ENCODE measurements at regions not wholly inside any gene's neighbourhood (a gene's known extent, or its start where the extent isn't known, plus 50 kb on each side); places are given as distances from the start of the nearest gene placed in this dataset.

DNA sequence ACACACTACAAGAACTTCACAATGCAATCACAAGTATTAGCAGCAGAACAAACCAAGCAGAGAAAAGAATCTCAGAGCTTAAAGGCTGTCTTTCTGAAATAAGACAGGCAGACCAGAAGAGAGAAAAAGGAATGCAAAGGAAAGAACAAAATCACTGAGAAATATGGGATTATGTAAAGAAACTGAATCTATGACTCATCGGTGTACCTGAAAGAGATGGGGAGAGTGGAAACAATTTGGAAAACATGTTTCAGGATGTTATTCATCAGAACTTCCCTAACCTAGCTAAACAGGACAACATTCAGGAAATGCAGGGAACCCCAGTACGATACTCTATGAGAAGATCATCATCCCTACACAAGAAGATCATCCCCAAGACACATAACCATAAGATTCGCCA, 499.0 kb upstream of the CHAC2 start:
- TF ChIP-seq, protein P1, sequence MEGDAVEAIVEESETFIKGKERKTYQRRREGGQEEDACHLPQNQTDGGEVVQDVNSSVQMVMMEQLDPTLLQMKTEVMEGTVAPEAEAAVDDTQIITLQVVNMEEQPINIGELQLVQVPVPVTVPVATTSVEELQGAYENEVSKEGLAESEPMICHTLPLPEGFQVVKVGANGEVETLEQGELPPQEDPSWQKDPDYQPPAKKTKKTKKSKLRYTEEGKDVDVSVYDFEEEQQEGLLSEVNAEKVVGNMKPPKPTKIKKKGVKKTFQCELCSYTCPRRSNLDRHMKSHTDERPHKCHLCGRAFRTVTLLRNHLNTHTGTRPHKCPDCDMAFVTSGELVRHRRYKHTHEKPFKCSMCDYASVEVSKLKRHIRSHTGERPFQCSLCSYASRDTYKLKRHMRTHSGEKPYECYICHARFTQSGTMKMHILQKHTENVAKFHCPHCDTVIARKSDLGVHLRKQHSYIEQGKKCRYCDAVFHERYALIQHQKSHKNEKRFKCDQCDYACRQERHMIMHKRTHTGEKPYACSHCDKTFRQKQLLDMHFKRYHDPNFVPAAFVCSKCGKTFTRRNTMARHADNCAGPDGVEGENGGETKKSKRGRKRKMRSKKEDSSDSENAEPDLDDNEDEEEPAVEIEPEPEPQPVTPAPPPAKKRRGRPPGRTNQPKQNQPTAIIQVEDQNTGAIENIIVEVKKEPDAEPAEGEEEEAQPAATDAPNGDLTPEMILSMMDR (IDR thresholded peaks at IDR 0.05; ENCODE audit: insufficient read depth, low read length, poor library complexity, severe bottlenecking), result no peak
- TF ChIP-seq EZH2phosphoT487 (conservative IDR thresholded peaks at IDR 0.05; ENCODE audit: low read length), result no peak

Data from SU-DHL-6 (cell line).